Islet of Langerhans (tissue), 1 donor: ENCODE measurements at regions not wholly inside any gene's neighbourhood (a gene's known extent, or its start where the extent isn't known, plus 50 kb on each side); places are given as distances from the start of the nearest gene placed in this dataset.
"Not testable (repeated sequence)": the region's sequence is repeated elsewhere in the genome, so short reads cannot be mapped to it uniquely, and the experiment has no call there.

Source experiments
- FAIRE-seq: peaks from one replicate; lab custom pipeline; 2011; peaks lifted over from hg19 to GRCh38; lab: Jason Lieb, UNC

GRCh38 chr7:120190566-120190965 is 82.4 kb upstream of the KCND2 start:
- FAIRE-seq, result no peak

GRCh38 chr7:120191423-120191822 is 81.6 kb upstream of the KCND2 start:
- FAIRE-seq, result not testable (repeated sequence)

- no peak for FAIRE-seq
Measured at GRCh38 chr7:120201290-120201689, 71.7 kb upstream of the KCND2 start.

GRCh38 chr7:120205101-120205500 is 67.9 kb upstream of the KCND2 start:
- FAIRE-seq, result no peak

- no peak for FAIRE-seq
Measured at GRCh38 chr7:120207037-120207436, 65.9 kb upstream of the KCND2 start.

- FAIRE-seq, result no peak
Measured at GRCh38 chr7:120215654-120216053, 57.3 kb upstream of the KCND2 start.

- FAIRE-seq, result no peak
Measured at GRCh38 chr7:120216947-120217346, 56.0 kb upstream of the KCND2 start.

GRCh38 chr7:120218712-120219111 is 54.3 kb upstream of the KCND2 start:
- no peak for FAIRE-seq

- no peak for FAIRE-seq
Measured at GRCh38 chr7:120221666-120222065, 51.3 kb upstream of the KCND2 start.
